ENCODE measurements at regions not wholly inside any gene's neighbourhood (a gene's known extent, or its start where the extent isn't known, plus 50 kb on each side); places are given as distances from the start of the nearest gene placed in this dataset.

DNA sequence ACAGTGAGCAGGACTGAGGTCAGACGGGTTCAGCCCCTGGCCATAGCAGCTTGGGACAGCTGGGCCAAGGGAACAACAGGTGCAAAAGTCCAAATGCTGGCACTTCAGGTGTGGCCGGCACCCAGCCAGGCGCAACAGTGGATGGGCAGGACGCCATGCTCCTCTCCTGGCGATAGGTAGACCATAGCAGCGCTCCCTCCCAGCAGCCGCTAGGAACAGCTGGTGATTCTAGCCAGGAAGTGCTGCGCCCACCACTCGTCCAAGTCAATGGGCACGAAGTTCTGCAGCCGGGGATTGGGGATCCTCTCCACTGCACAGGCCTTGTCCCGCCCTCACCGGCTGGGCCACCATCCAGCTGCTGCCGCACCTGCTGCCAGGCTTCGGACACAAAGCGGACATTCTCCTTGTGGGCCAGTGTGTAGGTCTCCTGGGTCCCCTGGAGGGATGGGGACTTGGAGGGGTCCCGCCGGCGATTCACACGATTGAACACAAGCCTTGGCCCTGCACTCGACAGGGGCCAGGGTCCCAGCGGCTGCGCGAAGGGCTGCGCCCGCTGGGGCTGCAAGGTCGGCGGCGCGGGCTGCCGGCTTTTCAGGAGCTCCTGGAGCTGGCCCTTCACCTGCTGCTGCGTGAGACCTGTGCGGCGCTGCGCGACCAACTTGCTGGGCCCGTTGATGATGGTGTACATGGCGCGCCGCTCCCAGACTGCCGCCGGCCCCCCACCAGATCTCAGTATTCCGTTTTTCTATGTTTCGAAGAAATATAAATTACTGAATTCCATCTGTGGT lies 227.5 kb upstream of the STK26 start:
- no peak overlapping the region for H3K4me3 ChIP-seq (ENCODE audit: low read length in 2 of 2)
- ATAC-seq (ENCODE audit: low FRiP score) (no peak), DNase-seq (no peak)
- H3K27me3 ChIP-seq (ENCODE audit: control insufficient read depth in 1 of 2, insufficient read depth in 2 of 2, low read length in 1 of 2) = peaks cover 0 to 2% of the 10 kb centered on the region in 2 donors
- H3K27ac ChIP-seq (ENCODE audit: low read depth in 1 of 2, low read length in 2 of 2) = no peak overlapping the region
- 62 to 97% methylated on average over 44 of the region's 44 CpGs for WGBS, 2 donors
- no peaks in the 10 kb centered on the region for H3K4me1 ChIP-seq (ENCODE audit: control insufficient read depth in 1 of 2, insufficient read depth in 2 of 2, low read length in 2 of 2)
- intact Hi-C loops (cut with DNase I) = no loop called here
- H3K36me3 ChIP-seq (ENCODE audit: control insufficient read depth in 1 of 2, insufficient read depth in 2 of 2, low read length in 1 of 2) = no peaks in the 10 kb centered on the region
- no peaks in the 10 kb centered on the region for H3K9me3 ChIP-seq (ENCODE audit: control insufficient read depth, low read length)

DNA sequence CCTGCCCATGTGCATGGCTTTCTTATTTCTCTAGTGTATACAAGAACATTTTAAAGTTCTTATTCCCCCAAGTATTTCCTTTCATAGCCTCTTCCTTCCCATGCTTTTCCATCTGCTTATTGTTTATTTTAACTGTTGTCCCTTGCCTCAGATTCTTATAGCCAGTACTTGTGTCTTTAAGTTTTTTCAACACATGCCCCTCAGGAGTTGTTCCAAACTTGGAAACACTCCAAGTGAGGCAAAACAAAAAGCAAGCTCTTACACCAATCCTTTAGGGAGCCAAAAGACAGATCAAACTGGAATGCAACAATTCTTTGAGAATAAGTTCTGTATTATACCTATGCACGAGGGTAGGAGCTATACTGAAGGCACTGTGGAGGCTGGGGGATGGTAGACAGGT lies 222.0 kb upstream of the STK26 start:
- Histone ChIP-seq H3K27me3 (ENCODE audit: control insufficient read depth in 1 of 2, insufficient read depth in 2 of 2, low read length in 1 of 2) (no peaks in the 10 kb centered on the region), H3K4me1 (ENCODE audit: control insufficient read depth in 1 of 2, insufficient read depth in 2 of 2, low read length in 2 of 2) (no peaks in the 10 kb centered on the region), H3K27ac (ENCODE audit: low read depth in 1 of 2, low read length in 2 of 2) (no peak overlapping the region), H3K9me3 (ENCODE audit: control insufficient read depth, low read length) (no peaks in the 10 kb centered on the region), H3K36me3 (ENCODE audit: control insufficient read depth in 1 of 2, insufficient read depth in 2 of 2, low read length in 1 of 2) (no peaks in the 10 kb centered on the region), H3K4me3 (ENCODE audit: low read length in 2 of 2) (no peak overlapping the region)
- WGBS, 2 donors = 9 to 38% methylated on average over 1 of the region's 1 CpG
- no peak for DNase-seq
- intact Hi-C loops (cut with DNase I) = no loop called here
- ATAC-seq (ENCODE audit: low FRiP score) = no peak

DNA sequence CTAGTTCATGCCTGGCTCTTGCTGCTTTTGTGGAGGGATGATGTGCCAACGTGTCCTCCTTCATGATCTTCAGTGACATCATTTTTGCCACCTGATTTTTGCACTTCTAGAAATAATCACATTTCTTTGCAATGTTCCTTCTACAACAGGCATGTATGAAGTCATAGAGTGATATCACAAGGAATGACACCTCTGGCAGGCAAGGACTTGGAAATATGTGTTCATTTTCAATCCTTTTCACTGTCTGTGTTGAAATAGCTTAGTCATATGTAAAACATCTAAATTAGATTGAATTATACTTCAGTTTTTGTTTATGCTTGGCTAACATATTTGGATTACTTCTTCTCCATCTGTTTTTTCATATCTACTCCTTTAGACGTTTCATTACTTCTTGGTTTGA lies 221.2 kb upstream of the STK26 start:
- no peaks in the 10 kb centered on the region for H3K4me1 ChIP-seq (ENCODE audit: control insufficient read depth in 1 of 2, insufficient read depth in 2 of 2, low read length in 2 of 2)
- no peak for DNase-seq
- H3K9me3 ChIP-seq (ENCODE audit: control insufficient read depth, low read length) = no peaks in the 10 kb centered on the region
- no peak overlapping the region for H3K27ac ChIP-seq (ENCODE audit: low read depth in 1 of 2, low read length in 2 of 2)
- no peaks in the 10 kb centered on the region for H3K27me3 ChIP-seq (ENCODE audit: control insufficient read depth in 1 of 2, insufficient read depth in 2 of 2, low read length in 1 of 2)
- no peak overlapping the region for H3K4me3 ChIP-seq (ENCODE audit: low read length in 2 of 2)
- 52 to 53% methylated on average over 2 of the region's 2 CpGs for WGBS, 2 donors
- ATAC-seq (ENCODE audit: low FRiP score) = no peak
- H3K36me3 ChIP-seq (ENCODE audit: control insufficient read depth in 1 of 2, insufficient read depth in 2 of 2, low read length in 1 of 2) = no peaks in the 10 kb centered on the region
- intact Hi-C loops (cut with DNase I) = no loop called here

GRCh38 chrX:131802836-131803626 lies 220.1 kb upstream of the STK26 start:
- peak; percentile 80 to 86 for DNase-seq
- no peak overlapping the region for H3K27ac ChIP-seq (ENCODE audit: low read depth in 1 of 2, low read length in 2 of 2)
- peak; percentile 86 for ATAC-seq (ENCODE audit: low FRiP score)
- no peaks in the 10 kb centered on the region for H3K27me3 ChIP-seq (ENCODE audit: control insufficient read depth in 1 of 2, insufficient read depth in 2 of 2, low read length in 1 of 2)
- no peaks in the 10 kb centered on the region for H3K4me1 ChIP-seq (ENCODE audit: control insufficient read depth in 1 of 2, insufficient read depth in 2 of 2, low read length in 2 of 2)
- H3K9me3 ChIP-seq (ENCODE audit: control insufficient read depth, low read length) = no peaks in the 10 kb centered on the region
- H3K4me3 ChIP-seq (ENCODE audit: low read length in 2 of 2) = no peak overlapping the region
- H3K36me3 ChIP-seq (ENCODE audit: control insufficient read depth in 1 of 2, insufficient read depth in 2 of 2, low read length in 1 of 2) = no peaks in the 10 kb centered on the region
- 41 to 96% methylated on average over 19 of the region's 19 CpGs for WGBS, 2 donors
- intact Hi-C loops (cut with DNase I) = no loop called here

DNA sequence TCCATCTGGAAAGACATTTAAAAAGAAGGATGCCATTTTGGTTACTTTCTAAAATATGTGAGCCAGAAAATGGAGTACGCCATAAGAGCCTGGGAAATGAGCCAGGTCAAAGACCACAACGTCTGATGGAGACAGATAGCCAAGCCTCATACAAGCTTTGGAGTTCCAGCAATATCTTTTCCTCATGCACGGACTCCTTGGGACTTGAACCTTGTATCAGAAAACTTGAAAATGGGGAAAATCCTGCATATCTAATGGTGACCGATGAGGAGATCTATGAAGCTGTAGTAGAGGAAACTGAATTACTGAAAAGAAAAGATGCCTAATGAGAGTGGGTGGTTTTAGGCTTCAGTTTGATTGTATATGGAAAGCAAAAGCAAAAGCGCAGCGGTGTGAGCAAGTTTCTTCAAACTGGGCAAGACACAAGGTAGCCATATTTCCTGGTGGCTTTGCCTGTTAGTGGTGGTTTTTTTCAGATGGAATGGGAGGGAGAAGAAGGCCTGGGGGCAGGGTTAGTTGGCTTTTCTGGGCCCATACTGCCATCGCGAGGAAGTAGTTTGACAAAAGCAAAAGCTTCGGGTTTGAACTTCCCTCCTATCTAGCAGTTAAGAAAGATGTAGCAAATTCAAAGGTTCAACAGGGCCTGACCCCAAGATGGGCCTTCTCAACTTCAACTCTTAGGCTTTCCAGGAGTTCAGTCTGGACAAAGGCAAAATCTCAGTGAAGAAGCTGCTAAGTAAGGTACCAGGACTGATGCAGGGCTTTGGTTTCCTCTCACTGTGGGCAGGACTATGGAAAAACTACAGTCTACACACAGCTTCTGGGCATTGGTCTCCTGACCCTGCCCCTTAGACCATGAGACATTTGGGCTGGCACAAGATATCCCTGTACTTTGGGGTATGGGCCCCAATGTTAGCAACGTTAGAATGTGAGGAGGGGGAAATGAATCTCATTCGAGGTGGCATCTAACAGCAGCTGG lies 210.0 kb upstream of the STK26 start:
- Histone ChIP-seq H3K4me3 (ENCODE audit: low read length in 2 of 2) (peak overlapping the region in 1 of 2 donors; percentile 46), H3K4me1 (ENCODE audit: control insufficient read depth in 1 of 2, insufficient read depth in 2 of 2, low read length in 2 of 2) (no peaks in the 10 kb centered on the region), H3K9me3 (ENCODE audit: control insufficient read depth, low read length) (no peaks in the 10 kb centered on the region), H3K27me3 (ENCODE audit: control insufficient read depth in 1 of 2, insufficient read depth in 2 of 2, low read length in 1 of 2) (no peaks in the 10 kb centered on the region), H3K36me3 (ENCODE audit: control insufficient read depth in 1 of 2, insufficient read depth in 2 of 2, low read length in 1 of 2) (no peaks in the 10 kb centered on the region), H3K27ac (ENCODE audit: low read depth in 1 of 2, low read length in 2 of 2) (no peak overlapping the region)
- ATAC-seq (ENCODE audit: low FRiP score) (peak; percentile 92), DNase-seq (peak; percentile 84 to 86)
- intact Hi-C loops (cut with DNase I) = loop anchor here in 1 of 2 donors (5.0 kb wide), 1 partner anchor 101 kb away; no protein-coding TSS in a partner anchor
- 51 to 80% methylated on average over 11 of the region's 11 CpGs for WGBS, 2 donors

GRCh38 chrX:131816551-131817136 lies 206.5 kb upstream of the STK26 start:
- Histone ChIP-seq H3K4me3 (ENCODE audit: low read length in 2 of 2) (peak overlapping the region in 1 of 2 donors; percentile 17), H3K9me3 (ENCODE audit: control insufficient read depth, low read length) (no peaks in the 10 kb centered on the region), H3K27me3 (ENCODE audit: control insufficient read depth in 1 of 2, insufficient read depth in 2 of 2, low read length in 1 of 2) (no peaks in the 10 kb centered on the region), H3K36me3 (ENCODE audit: control insufficient read depth in 1 of 2, insufficient read depth in 2 of 2, low read length in 1 of 2) (no peaks in the 10 kb centered on the region), H3K27ac (ENCODE audit: low read depth in 1 of 2, low read length in 2 of 2) (no peak overlapping the region), H3K4me1 (ENCODE audit: control insufficient read depth in 1 of 2, insufficient read depth in 2 of 2, low read length in 2 of 2) (no peaks in the 10 kb centered on the region)
- peak in 1 of 2 donors; percentile 83 for DNase-seq
- peak; percentile 89 for ATAC-seq (ENCODE audit: low FRiP score)
- intact Hi-C loops (cut with DNase I) = no loop called here
- 37 to 81% methylated on average over 9 of the region's 9 CpGs for WGBS, 2 donors

GRCh38 chrX:131818297-131818936 lies 204.7 kb upstream of the STK26 start:
- ATAC-seq (ENCODE audit: low FRiP score) (no peak), DNase-seq (no peak)
- Histone ChIP-seq H3K4me3 (ENCODE audit: low read length in 2 of 2) (no peak overlapping the region), H3K27ac (ENCODE audit: low read depth in 1 of 2, low read length in 2 of 2) (no peak overlapping the region), H3K27me3 (ENCODE audit: control insufficient read depth in 1 of 2, insufficient read depth in 2 of 2, low read length in 1 of 2) (no peaks in the 10 kb centered on the region), H3K36me3 (ENCODE audit: control insufficient read depth in 1 of 2, insufficient read depth in 2 of 2, low read length in 1 of 2) (no peaks in the 10 kb centered on the region), H3K9me3 (ENCODE audit: control insufficient read depth, low read length) (no peaks in the 10 kb centered on the region), H3K4me1 (ENCODE audit: control insufficient read depth in 1 of 2, insufficient read depth in 2 of 2, low read length in 2 of 2) (no peaks in the 10 kb centered on the region)
- 87 to 92% methylated on average over 5 of the region's 5 CpGs for WGBS, 2 donors
- intact Hi-C loops (cut with DNase I) = no loop called here

All from aorta (tissue), 5 donors.